GM18867 (cell line): ENCODE measurements at regions not wholly inside any gene's neighbourhood (a gene's known extent, or its start where the extent isn't known, plus 50 kb on each side); places are given as distances from the start of the nearest gene placed in this dataset.
"Not testable (repeated sequence)": the region's sequence is repeated elsewhere in the genome, so short reads cannot be mapped to it uniquely, and the experiment has no call there.

Source experiments
- ATAC-seq: cut with Tn5 transposase; IDR thresholded peaks from one replicate; pipeline ENCODE4 v1.9.1; 2021; ENCODE audit warnings: mild to moderate bottlenecking, moderate library complexity; ENCODE audit not compliant: unreplicated experiment

DNA sequence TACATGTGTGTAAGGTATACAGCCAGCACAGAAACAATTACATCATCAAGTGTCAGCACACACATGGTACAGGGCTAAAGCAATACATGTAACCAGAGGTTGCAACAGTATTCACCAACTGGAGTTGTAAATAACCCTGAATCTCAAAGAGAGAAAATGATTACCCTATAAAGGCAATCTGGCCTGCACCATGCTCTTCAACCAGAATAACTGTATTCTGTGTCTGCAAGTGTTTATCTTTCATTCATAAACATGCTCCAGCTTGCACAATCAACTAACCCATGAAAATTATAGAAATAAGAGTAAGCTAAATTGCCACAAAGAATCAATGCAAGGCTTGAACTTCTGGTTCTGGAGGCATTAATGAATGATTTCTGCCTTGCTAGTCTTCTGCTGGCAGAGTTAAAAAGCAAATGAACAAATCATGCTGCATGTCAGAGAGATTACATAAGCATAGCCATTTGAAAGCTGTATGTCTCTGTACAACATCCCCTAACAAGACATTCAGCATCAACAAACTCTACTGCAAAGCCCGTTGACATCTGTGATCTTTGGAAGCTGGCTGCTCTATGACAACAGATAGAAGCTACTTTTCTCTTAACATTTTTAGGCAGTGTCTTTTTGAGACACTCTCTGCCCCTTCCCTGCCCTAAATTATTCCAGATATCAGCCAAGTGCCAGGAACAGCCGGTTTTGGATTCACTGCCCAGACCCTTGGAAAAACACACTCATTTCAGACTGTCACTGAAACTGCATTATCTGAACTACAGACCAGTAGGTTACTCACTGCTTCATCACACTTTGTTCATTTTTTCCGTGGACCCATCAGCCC lies 871.0 kb downstream of the OTOL1 start:
- no peak for ATAC-seq

DNA sequence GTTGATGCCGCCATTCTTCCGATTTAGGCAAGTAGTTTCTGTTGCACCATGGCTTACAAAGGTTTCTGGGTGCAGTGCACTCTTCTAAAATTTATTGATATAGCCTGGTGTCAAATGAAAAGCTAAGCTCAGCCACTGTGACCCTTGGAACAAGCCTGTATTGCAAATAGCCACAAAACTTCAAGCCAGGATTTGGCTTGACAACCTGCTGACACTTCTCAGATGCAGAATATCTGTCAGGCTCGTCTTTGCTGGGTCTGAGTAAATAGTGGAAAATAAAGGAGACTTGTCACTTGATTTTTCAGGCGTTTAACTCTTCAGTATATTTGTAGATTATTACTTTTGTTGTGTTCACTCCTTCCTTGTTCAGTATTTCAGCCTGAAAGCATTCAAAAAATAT lies 871.8 kb downstream of the OTOL1 start:
- no peak for ATAC-seq

DNA sequence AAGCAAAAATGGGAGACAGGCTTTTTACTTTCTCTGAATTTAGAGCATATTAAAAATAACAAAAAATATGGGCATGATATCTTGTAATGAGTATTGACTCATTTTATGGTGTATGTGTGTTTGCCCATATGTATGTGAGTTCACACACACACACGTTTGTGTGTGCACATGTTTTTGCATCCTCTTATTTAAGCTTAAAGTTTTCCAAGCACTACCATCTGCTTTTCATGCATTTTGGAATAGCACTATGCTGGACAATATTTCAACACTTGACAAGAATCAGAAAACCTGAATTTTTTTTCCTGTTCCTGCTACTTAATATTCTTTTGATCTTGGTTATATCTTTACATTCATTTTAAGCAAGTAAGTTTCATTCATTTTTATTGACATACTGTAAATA lies 872.7 kb downstream of the OTOL1 start:
- no peak for ATAC-seq

DNA sequence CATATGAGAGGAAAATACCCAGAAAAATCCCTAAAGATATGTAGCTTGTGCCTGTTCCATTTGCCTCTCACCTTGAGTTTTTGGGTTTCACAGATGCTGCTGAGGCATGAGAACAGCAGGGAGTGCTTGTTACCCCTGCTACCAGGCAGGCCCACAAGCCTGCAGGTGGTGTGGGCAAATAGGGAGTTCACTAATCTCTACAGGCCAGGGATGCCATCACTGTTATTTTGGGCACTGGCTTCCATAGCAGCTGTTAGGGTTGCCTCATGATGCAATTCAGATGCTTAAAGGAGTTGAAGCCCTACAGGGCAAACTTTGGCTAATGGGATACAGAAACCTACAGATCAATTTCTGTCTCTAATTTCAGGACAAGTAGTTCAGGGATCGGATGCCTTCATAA lies 873.5 kb downstream of the OTOL1 start:
- ATAC-seq = no peak

DNA sequence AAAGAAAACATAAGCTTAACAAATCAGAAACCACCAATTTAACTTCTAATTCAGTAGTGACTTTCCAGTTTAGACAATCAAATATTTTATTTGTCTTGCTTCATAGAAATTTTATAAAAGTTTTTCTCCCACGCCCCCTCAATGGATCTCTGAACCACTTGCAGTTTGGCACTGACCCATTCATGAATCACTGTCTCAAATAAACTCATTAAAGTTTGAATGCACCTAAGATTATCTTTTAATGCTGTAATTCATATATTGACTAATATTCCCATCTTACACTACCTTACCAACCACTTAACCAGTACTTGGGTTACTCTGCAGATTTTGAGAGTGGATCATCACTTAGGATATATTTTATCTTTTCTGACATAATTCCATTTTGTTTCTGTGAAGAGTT lies 880.2 kb downstream of the OTOL1 start:
- no peak for ATAC-seq

DNA sequence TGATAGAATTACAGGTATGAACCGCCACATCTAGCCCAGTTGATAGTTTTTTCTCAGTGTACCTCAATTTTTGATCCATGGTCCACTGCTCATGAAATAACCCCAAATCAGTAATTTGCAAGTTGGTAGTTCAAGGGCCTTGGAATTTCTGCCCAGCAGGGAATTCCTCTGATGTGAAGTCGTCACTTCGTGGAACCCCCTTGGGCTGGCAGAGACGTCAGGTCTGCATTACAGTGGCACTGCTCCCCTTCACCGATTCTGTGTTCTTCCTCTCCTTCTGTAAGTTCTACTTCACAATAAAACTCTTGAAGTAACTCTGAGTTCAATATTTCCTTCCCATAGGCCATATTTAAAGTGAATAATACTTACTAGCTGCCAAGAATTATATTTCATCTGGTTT lies 881.0 kb downstream of the OTOL1 start:
- ATAC-seq = no peak

DNA sequence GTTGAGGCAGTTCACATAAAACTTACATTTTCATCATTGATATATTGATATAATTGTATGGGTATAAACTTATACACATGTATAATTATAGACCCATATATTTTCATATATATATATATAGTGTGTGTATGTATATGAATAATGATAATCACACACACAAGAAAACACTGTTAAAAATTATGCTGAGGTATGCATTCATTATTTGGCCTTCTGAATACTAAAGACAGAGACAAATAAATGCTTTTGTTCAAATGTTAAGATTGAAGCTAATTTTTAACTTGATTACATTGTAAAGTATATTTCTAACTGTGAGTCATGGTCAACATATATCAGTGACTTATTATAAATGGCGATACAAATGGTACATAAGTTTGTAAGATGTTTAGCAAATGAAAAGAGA lies 888.8 kb downstream of the OTOL1 start:
- no peak for ATAC-seq

DNA sequence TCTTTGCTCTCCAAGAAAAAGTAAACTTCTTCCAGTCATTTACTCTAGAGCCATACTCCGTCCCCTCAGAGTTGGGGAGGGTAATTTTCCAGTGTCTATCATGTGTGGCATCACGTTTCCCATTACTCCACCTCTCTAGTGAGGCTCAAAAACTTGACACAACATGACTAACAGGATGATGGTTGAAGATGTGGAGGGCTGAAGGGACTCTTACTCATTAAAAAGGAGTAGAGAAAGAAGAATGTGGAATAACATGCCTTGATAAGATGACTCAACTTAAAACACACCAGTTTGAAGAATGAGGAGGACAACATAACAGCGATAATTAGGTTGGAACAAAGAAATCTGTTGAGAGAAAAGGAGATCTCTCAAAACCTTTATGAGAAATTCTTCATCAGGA lies 894.3 kb downstream of the OTOL1 start:
- ATAC-seq = no peak

DNA sequence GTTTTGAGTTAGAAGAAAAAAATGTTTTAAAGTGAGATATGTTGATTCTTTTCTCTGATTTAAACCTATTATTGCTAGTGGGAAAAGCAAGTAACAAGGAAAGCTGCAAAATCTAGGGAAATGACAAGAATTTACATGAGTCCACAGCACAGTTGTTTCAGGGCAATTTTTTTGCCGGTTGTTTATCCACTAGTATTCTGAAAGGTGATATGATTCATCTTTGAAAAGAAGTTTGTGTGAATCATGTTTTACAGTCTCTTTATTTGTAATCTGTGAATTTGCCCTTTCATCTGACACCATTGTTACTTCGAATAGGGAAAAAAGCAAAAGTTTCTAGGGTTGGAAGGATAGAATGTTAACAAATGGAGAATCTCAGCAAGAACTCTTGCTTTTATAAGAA lies 894.7 kb downstream of the OTOL1 start:
- ATAC-seq = no peak

DNA sequence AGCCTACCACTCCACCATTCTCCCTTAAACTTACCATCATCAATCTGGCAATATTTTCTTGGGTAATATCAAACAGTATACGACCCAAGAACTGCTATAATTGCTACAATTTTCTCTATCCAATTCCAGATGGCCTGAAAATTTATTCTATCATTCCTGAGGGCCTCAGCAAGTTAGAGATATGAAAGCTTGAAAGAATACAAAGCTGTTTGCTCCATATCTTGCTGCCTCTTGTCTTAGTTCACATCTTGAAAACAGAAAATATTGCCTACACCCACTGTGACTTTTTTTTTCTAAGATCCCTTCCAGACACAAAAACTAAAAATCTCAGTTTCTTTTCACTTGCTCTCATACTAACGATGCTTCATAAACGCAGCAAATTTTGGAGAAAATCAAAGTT lies 898.9 kb downstream of the OTOL1 start:
- no peak for ATAC-seq

DNA sequence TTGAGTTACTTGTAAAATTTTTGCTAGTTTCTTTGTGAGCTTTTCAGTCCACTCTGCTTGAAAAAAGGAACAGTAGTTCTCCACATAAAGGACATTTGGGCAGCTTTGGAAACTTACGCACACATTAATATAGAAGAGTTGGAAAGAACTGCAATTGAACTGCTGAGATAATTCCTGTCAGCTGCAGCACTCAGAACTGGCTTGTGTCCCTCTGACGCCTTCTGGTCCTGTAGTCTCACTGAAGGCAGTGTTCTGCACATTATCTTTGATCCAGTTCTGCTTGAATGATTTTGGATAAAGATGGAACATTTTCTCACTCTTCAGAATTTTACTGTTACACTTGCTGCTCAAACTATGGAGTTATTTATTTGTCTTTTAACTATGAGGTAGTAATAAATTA lies 901.9 kb downstream of the OTOL1 start:
- no peak for ATAC-seq

DNA sequence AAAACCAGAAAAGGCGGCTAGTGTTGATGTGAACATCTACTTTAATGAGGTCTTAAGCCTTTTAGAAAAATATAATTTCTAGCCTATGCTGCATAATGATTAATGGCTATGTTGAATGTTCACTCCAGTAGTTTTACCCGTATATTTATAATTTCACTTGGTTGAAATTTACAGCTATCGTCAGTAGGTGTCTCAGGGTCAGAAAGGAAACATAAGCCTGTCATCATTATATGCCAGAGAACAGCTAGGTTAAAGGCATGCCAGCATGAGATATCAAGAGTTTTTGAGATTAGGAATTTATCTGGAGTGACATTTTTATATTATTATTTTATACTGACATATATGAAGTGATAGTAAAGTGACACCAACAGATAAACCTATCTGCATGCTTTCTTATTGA lies 904.1 kb downstream of the OTOL1 start:
- no peak for ATAC-seq

DNA sequence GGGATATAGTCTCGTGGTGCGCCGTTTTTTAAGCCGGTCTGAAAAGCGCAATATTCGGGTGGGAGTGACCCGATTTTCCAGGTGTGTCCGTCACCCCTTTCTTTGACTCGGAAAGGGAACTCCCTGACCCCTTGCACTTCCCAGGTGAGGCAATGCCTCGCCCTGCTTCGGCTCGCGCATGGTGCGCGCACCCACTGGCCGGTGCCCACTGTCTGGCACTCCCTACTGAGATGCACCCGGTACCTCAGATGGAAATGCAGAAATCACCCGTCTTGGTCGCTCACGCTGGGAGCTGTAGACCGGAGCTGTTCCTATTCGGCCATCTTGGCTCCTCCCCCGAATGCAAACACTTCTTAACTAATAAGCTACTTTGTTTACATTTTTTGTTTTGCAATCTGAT lies 914.9 kb downstream of the OTOL1 start:
- ATAC-seq = not testable (repeated sequence)

DNA sequence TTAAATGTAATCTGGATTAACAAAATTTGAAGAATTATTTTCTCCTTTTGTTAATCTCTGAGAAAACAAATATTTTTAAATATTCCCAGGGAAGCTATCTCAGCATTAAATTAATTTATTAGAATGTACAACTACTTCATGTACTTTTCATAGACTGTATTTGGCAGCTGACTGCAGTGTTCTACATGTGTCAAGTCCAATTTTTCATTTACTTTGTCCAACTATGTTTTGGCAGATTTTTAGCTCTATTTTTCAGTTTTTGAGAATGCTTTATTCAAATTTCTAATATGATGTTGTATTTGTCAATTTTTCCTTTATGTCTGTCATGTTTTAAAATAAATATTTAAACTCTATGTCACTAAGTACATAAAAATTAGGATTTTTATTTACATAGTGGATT lies 925.1 kb downstream of the OTOL1 start:
- no peak for ATAC-seq

DNA sequence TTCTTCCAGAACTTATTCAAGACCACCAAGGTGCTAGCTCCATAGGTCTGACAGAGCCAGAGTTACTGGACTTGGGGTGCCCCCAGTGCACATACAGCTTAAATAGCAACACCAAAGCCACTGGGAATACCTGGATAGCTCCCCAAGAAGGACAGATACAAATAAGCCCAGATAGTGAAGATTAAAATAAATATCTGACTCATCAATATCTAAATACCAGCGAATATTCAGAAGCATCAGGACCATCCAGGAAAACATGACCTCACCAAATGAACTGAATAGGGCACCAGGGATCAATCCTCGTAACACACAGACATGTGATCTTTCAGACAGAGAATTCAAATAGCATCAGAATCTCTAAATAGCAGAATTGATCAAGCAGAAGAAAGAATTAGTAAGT lies 931.6 kb downstream of the OTOL1 start:
- ATAC-seq = no peak

DNA sequence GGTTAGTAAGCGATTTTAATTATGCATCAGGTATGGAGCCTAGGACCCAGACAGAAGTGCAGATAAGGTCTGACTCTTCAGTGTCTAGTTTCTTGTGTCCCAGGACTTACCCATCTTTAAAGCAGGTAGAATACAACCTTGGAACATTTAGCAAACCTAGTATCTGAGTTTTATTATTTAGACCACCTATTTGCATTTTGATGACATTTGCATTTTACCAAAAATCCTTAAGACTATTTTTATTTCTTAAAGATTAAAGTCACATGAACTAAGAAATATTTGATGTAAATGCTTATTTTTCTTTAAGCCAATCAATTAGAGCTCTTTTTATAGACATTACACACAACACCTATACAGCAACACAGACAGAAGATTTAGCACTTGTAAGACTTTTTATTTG lies 939.1 kb downstream of the OTOL1 start:
- ATAC-seq = no peak

DNA sequence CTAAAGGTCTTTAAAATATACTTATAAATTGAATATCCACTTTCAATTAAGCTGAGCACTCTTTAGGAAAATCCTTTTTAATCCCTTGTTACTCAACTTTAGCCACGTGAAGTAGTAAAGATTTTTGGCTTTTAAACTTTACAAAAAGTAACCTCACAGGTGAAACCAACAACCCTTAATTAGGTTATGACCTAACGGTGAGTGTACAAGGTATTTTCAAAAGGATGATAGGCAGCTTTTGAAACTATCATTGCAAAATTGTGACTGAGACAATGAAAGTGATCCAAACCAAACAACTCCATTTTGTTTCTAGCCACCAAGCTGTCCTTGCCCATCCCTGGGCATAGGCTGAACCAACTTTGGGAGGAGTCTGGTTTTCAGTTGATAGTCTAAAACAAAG lies 940.2 kb downstream of the OTOL1 start:
- ATAC-seq = no peak

DNA sequence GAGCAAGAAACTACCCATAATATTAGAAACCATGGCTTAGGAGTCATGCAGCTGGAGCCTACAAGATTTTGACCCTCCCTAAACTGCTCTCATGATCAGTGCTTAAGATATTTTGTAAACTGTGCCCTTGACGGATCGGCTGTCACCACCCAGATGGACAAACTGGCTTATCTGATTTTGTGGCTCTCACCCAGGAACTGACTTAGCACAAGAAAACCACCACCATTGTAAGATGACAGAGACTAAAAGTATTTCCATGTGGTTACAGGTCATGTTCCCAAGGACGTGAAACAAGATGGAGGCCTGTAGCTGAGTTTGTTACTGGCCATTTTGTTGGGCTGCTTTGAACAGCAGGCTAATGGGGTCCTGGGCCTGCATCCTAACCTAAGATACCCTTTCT lies 940.9 kb downstream of the OTOL1 start:
- no peak for ATAC-seq

DNA sequence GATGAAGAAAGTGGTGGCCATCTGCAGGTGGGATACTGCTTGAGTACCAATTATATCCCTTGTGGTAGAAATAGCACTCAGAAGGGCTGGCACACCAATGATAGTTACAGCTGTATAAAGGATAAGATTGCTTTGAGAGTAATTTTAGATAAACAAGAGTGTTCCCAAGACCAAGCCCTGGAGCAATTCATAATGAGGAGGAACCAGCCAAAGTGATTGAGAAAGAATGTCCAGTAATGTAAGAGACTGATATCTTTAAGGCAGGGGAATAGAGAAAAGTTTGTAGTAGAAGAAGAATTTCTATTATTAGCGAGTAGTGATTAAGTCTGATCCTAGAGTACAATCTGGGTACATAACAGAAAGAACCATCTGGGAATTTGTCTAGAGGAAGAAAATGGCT lies 945.1 kb downstream of the OTOL1 start:
- no peak for ATAC-seq

DNA sequence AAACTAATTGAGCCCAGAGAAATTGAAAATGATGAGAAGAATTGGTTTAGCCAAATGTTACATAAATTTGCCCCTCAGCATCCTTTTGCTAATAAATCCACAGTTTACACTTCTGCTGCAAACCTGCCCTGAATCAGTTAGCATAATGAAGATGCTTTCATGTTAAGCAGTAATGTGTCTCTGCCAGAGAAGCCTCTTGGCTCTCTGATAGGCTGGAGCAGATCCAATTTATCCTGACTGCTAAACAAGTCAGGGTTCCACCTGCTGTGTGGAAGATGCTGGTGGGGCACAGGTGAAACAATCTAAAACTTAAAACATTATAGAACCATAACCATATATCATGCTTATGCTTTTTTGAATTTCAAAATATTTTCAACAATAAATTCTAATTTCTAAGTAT lies 946.8 kb downstream of the OTOL1 start:
- ATAC-seq = no peak

DNA sequence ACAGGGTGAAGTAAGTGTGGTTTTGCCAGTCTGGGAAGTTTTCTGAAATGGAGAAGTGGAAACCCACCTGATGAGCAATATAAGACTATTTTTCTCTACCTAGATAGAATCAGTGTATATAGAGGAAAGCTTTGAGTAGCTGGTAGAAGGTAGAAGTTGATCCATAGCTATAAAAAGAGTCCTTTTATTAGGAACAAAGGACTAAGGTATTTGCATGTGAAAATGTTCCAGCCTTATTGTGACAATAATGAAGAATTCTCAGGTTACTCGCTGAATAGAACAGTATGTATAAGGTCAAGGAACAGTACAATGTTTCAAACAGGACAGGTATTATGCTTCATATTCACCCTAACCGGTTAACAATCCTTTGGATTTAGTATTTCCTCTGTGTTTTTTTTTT lies 972.2 kb downstream of the OTOL1 start:
- no peak for ATAC-seq

DNA sequence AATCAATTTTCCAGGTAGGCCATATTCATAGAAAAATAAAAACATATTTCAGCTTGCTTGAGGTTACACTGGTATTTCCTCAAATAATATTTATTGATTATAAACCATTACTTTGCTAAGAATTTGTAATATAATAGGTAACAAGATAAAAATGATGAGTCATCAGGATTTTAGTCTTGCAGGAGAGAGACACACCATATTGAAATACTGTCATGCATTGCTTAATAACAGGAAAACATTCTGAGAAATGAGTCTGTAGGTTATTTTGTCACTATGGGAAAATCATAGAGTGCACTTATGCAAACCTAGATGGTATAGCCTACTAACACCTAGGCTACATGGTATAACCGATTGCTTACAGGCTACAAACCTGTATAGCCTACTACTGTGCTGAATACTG lies 990.5 kb downstream of the OTOL1 start:
- no peak for ATAC-seq

DNA sequence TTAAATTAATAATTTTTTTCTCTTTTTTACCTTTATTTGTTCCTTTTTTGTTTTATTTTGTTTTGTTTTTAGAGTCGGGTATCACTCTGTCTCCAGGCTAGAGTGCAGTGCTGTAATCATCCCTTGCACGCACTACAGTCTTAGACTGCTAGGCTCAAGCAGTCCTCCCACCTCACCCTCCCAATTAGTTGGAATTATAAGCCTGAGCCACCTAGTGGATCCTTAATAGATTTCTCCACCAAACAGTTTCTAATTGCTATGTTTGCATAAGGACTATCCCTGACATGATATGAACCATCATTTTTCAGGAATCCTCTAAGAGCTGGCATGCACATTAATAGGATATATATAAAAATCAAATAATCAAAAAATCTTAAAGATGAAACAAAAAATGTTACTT lies 993.2 kb downstream of the OTOL1 start:
- no peak for ATAC-seq
